Activated CD4-positive, alpha-beta T cell treated with anti-CD3 and anti-CD28 coated beads, Interleukin-2, Interleukin-4, amounts not matched to agents 100 ng/mL and 50 ng/mL, durations not matched to agents 16 hours and 8 hours (primary cell): ENCODE measurements at regions not wholly inside any gene's neighbourhood (a gene's known extent, or its start where the extent isn't known, plus 50 kb on each side); places are given as distances from the start of the nearest gene placed in this dataset.
"Not testable (repeated sequence)": the region's sequence is repeated elsewhere in the genome, so short reads cannot be mapped to it uniquely, and the experiment has no call there.

ENCODE experiments used
- DNase-seq: peaks from one replicate; pipeline ENCODE4 v3.0.0-alpha.2; 2020; ENCODE audit warnings: low spot score

DNA sequence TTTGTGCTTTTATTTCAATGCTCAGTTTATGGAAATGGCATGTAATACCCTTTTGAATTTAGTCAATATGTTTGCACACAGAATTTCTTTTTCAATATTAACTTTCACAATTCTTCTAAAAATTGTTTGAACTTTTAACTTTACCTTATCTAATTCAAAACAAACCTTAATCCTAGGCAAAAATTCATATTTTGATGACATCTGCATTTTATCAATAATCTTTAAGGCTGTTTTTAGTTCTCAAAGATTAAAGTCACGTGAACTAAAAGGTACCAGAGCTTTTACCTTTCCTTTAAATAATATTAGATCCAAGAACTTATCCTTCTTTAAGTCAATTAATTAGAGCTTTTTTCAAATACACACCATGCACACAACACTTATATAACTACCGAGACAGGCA is 218.9 kb upstream of the NCAM2 start:
- DNase-seq: no peak

- no peak for DNase-seq
Observed at GRCh38 chr21:20783611-20784010, 214.6 kb upstream of the NCAM2 start.

DNA sequence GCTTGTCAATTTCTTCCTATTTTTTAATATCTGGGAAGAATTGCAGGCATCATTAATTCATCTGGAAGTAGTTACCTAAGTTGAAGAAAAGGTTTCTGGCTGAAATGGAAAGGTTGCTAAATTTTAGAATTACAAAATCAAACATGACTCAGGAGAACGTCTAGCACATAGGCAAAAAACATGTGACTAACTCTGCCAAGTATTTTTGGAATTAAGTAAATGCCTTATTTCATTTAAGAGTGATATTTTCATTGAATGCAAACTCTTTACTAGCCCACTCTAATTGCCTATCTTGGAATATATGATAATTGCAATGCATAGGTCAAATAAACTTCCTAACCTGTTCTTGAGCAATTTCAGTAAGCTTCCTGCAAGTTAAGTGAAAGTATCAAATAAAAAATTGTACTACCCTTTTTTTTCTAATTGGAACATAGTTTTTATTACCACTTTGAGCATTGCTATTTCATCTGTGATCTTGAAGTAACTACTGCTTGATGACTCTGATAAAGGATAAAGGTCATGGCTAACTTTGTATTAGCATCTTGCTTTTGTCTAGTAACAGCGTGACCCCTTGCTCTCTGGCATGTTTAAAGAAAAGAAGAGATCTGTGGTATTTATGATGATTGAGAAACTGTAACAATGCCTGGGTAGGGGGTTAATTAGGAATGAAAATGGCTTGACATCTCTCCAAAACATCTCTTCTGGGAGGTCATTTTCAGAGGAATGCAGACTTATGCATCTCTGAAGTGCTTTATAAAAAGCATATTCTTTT is 208.3 kb upstream of the NCAM2 start:
- no peak for DNase-seq

- no peak for DNase-seq
Observed at GRCh38 chr21:20800106-20800505, 198.1 kb upstream of the NCAM2 start.

GRCh38 chr21:20802201-20802600 is 196.0 kb upstream of the NCAM2 start:
- DNase-seq: no peak

DNA sequence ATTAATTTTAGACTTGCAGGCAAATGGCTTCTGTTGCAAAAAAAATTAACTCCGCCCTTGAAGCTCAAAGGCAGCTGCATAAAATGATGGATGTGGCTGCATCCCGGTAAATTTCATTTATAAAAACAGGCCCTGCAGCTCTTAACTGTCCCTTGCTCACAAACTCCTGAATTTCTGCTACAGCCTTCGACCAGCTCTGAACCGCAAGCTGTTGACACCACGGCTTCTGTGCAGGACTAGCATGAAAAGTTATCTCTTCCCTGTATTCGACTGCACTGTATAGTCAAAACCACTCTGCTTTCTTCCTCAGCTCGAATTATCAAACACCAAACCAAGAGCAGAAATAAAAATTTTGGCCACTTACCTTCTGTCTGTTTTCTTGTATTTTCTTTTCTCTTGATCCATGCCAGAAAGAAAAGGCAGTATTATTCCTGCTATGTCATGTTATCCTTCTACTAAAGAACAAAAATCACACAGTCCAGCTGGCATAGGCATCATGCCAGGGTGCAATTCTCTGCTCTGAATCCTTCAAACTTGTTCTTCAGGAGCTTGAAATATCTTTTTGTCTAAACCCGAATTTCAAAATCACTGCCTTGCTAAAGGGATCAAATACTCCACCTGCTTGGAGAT is 195.5 kb upstream of the NCAM2 start:
- DNase-seq: no peak

- no peak for DNase-seq
Observed at GRCh38 chr21:20811702-20812101, 186.5 kb upstream of the NCAM2 start.

DNA sequence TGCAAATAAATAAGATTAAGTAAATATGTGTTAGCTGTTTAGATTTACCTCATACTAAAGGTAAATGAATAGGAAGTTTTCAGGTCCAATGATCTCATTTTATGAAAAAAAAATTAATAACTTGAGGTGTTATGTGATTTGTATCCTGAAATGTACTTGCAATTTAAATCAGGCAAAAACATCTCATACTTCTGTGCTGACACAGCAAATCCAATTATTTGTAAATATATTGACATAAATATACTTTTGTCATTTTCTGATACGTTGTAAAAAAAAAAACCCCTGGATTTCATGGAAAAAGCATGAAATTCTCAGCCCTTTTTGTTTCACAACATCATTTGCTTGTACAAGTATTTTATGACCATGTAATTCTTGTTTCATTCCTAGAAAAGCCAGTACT is 184.1 kb upstream of the NCAM2 start:
- DNase-seq: no peak

DNA sequence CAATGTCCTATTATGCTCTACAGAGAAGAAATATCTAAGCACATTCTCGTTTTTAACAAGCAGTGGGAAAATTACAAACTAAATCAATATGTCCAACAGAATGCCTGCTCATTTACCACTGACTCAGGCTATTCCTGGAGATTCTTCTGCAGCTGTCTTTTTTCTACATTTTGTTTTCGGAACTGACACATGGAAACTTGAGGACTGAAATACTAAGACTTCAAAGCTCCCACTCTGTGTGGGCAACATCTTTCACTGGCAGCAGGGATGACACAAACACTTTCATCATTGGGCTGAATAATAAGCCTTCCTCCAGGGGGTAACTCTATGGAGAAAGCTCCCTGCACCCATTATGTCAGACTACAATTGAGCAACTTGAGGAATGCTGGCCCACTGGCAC is 175.5 kb upstream of the NCAM2 start:
- DNase-seq: no peak

DNA sequence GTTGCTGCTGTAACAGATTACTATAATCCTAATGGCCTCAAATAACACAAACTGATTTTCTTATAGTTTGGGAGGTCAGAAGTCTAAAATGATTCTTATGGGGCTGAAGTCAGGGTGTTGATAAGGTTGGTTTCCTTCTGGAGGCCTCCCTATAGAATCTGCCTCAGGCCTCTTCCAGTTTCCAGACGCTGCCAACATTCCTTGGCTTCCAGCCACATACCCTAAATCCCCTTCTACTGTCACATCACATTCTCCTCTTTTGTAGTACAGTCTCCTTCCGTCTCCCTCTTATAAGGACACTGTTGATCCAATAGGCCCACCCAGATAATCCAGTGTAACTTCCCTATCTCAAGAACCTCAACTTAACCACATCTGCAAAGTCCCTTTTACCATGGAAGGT is 145.3 kb upstream of the NCAM2 start:
- DNase-seq: no peak

DNA sequence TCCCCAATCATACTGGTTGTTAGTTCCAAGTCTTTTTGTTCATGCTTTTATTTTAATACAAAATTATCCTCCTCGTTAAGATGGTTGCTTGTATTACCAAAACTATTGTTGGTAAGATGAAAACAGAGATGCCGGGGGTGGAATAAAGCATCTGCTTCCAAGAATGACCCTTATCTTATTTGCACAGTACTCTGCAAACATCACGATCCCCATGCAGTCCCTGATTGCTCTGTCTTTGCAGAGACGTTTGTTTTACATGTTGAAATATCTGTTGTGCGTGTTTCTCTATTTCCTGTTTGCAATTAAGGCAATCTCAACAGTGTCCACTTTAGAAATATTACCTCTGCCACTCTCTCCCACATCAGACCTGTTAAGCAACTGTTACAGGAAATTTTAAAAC is 141.3 kb upstream of the NCAM2 start:
- DNase-seq: no peak

DNA sequence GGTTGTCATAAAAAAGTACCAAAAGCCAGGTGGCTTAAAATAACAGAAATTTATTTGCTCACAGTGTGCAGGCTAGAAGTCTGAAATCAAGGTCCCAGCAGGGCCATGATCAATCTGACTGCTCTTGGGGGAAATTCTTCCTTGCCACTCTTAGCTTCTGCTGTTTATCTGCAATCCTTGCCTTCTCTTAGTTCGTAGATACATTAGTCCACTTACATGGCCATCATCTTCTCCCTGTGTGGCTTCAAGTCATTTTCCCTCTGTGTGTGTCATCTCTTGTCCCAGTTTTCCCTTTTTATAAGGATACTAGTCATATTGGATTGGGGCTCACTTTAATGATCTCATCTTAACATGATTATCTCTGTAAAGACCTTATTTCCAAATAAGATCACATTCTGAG is 124.0 kb upstream of the NCAM2 start:
- no peak for DNase-seq

GRCh38 chr21:20875742-20876141 is 122.5 kb upstream of the NCAM2 start:
- DNase-seq: no peak

GRCh38 chr21:20877976-20878375 is 120.2 kb upstream of the NCAM2 start:
- no peak for DNase-seq

DNA sequence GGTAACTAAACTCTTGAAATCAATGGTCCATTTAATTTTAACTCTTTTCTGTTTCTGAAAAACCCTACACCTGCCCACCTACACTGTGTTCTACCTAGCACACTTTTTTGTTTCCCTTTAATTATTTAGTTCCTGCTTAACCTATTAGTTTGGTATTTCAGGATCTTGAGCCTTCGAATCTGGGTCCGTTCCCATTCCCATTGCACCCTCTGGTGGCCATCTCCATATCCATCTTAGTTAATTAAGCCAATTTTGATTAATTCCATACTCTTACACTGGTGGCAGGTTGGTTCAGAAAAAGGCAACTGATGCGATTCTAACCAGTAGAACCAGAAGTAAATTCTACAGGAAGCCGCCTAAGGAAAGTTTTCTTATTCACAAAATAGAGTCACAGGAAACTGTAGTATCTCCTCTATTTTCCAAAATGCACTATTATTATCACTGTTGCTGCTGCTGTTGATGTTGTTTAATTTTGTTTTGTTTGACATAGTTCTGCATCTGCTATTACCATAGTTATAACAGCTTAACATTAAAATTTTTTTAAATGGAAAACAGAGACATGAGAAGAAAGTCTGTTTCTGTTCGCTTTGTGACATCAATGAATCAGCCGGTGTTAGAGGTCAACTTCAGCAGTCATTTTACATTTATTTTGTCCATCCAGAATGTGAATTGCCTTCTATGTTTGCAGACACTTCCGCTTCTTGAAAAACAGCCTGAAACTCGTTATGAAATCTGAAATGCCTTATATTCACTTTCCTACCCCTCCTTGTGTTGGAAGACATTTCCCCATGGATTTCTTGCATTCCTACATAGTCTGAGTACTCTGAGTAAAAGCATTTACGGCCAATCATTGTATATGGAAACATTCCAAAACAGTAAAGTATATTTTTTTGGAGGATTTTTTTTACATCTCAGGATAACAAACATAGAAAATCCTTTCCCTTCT is 115.5 kb upstream of the NCAM2 start:
- DNase-seq: peak; percentile 5

DNA sequence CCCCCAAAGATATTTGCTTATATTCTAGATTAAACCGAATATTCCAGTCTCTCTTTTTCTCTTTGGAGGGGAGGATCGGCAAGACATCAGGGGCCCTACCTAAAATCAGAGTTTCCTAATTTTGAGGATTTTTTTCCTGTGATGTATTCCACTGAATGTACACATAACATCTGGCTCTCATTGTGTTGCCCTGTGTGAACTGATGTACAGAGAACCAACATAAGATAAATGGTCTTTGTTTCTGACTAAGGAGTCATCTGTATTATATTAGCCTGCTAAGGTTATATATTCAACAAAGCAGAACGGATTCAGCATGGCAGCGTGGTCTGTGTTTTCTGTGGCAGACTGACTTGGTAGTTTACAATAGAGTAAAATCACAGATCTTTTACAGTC is 114.8 kb upstream of the NCAM2 start:
- no peak for DNase-seq

DNA sequence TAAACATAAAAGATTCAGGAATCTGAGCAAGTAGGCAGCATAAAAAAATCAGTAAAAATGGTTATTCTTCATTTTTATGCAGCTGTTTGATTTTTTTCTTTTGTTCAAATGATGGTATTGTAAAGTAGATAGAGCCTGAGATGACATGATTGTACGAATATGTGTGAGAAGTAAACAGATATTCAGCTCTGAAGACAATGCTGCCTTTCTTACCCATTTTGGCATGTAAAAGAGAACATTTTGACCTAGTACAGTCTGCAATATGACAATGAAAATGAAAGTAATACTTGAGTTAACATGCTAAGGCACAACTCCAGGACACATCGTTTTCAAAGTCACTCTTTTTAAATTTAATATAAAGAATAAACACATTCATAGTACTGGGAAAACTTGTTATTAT is 95.7 kb upstream of the NCAM2 start:
- DNase-seq: no peak

DNA sequence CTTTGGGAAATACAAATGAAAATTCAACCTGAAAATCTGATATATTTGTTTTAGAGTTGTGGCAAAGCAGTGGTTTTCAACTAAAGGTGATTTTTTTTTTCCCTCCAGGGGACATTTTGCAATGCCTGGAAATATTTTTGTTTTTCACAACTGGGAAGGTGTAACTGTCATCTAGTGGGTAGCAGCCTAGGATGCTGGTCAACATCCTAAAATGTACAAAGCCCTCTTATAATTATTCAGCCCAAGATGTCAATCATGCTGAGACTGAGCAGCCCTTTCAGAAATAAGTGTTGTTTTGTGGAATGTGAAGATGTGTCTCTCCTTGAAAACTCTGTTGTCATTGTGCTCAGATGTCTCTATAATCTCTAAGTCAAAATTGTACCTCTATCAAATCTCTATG is 95.2 kb upstream of the NCAM2 start:
- DNase-seq: no peak

- DNase-seq: not testable (repeated sequence)
Observed at GRCh38 chr21:20927555-20927954, 70.7 kb upstream of the NCAM2 start.

GRCh38 chr21:20942523-20942922 is 55.7 kb upstream of the NCAM2 start:
- DNase-seq: no peak

DNA sequence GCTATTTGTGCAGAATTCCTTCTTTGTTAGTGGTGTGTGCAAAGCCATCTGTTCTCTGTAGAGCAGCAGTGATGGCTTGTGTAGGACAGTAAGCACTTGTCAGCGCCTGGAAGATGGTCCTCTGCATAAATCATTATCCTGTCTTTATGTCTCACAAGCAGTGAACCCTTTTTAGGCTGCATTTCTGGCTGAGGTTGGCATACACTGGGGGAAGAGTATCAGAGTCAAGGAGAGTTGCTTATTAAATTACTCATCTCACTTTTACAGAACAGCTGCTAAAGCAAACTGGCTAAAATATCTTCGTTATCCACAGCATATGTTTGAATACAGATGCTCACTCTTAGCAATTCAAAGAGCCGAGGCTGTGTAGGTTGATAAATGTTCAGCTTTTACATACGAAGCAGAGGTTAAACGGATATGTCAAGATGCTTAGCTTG is 54.6 kb upstream of the NCAM2 start:
- DNase-seq: no peak

GRCh38 chr21:20944139-20944538 is 54.1 kb upstream of the NCAM2 start:
- no peak for DNase-seq

GRCh38 chr21:20946701-20947100 is 51.5 kb upstream of the NCAM2 start:
- no peak for DNase-seq
